Endothelial cell of umbilical vein (primary cell): ENCODE measurements at regions not wholly inside any gene's neighbourhood (a gene's known extent, or its start where the extent isn't known, plus 50 kb on each side); places are given as distances from the start of the nearest gene placed in this dataset.

Source experiments
- BruUV-seq: library from RNA; stranded (reverse); fragments of 400-500 nt; replicated peaks from 2 replicates; lab custom pipeline; 2021; lab: Mats Ljungman, UMichigan
- CTCF ChIA-PET: fragments of 300-600, 350-600 bp; sonication (Branson Sonifier 250); formaldehyde crosslinking; loops from one replicate; lab custom pipeline; 2021; ENCODE audit warnings: antibody characterized with exemption, inconsistent platforms; lab: Charles Lee
- POLR2A ChIA-PET: fragments of 300-600, 350-600 bp; sonication (Branson Sonifier 250); formaldehyde crosslinking; loops from one replicate; lab custom pipeline; 2021; ENCODE audit warnings: antibody characterized with exemption, inconsistent platforms; lab: Charles Lee
- DNase-seq: peaks from one replicate; pipeline ENCODE4 v3.0.0-alpha.2; 2011; ENCODE audit warnings: low read depth, low spot score
- FAIRE-seq: peaks from 2 replicates; lab custom pipeline; 2011; peaks lifted over from hg19 to GRCh38; lab: Jason Lieb, UNC
- H2AFZ ChIP-seq: 2 replicates; pipeline ENCODE4 v1.6.0; 2012; ENCODE audit warnings: low read depth, low read length, control low read depth, inconsistent platforms
- H3K27ac ChIP-seq: 2 replicates; pipeline ENCODE4 v1.5.1; 2011; ENCODE audit warnings: low read depth, mild to moderate bottlenecking, control low read depth, low read length, moderate library complexity; ENCODE audit not compliant: insufficient read depth
- H3K27me3 ChIP-seq, 2 experiments: 2 replicates each; pipeline versions ENCODE4 v1.6.0 to v1.6.1; 2011; ENCODE audit warnings: low read length in 2 of 2, mixed read lengths in 1 of 2; ENCODE audit not compliant: control insufficient read depth in 2 of 2, insufficient read depth in 2 of 2
- H3K36me3 ChIP-seq, 2 experiments: 2 replicates in 1 of 2; 3 replicates in 1 of 2; pipeline ENCODE4 v1.5.1; 2011; ENCODE audit warnings: low read length in 2 of 2, mild to moderate bottlenecking in 1 of 2, moderate library complexity in 1 of 2; ENCODE audit not compliant: control insufficient read depth in 2 of 2, insufficient read depth in 2 of 2; ENCODE audit errors: extremely low read depth in 1 of 2
- H3K4me1 ChIP-seq: 3 replicates; pipeline ENCODE4 v1.5.1; 2011; ENCODE audit warnings: mild to moderate bottlenecking, low read length; ENCODE audit not compliant: control insufficient read depth, insufficient read depth; ENCODE audit errors: extremely low read depth
- H3K4me2 ChIP-seq: 2 replicates; pipeline ENCODE4 v1.6.1; 2011; ENCODE audit warnings: low read length, control low read depth, mixed read lengths; ENCODE audit not compliant: insufficient read depth
- H3K4me3 ChIP-seq, 3 experiments: fragments of 200-600 bp in 1 of 3; sonication (generic), shearing (Covaris generic) in 1 of 3; replicated peaks in 1 of 3; 2 replicates each; pipeline ENCODE4 v1.5.1; 2011 to 2016; ENCODE audit warnings: control low read depth in 3 of 3, low read length in 3 of 3, mild to moderate bottlenecking in 2 of 3, inconsistent platforms in 1 of 3, low read depth in 1 of 3, moderate library complexity in 1 of 3; ENCODE audit not compliant: insufficient read depth in 1 of 3
- H3K79me2 ChIP-seq: 2 replicates; pipeline ENCODE4 v1.6.0; 2012; ENCODE audit warnings: low read length, inconsistent platforms; ENCODE audit not compliant: control insufficient read depth, insufficient read depth
- H3K9ac ChIP-seq: replicated peaks from 2 replicates; pipeline ENCODE3; 2011; ENCODE audit warnings: low read length, control low read depth; ENCODE audit not compliant: insufficient read depth; ENCODE audit errors: extremely low read depth
- H3K9me1 ChIP-seq: replicated peaks from 3 replicates; pipeline ENCODE4 v1.6.0; 2011; ENCODE audit warnings: mild to moderate bottlenecking, low read length; ENCODE audit not compliant: control insufficient read depth, insufficient read depth; ENCODE audit errors: extremely low read depth
- H3K9me3 ChIP-seq: replicated peaks from 2 replicates; pipeline ENCODE4 v1.5.1; 2012; ENCODE audit warnings: low read length, inconsistent platforms; ENCODE audit not compliant: control insufficient read depth, insufficient read depth
- H4K20me1 ChIP-seq: replicated peaks from 2 replicates; pipeline ENCODE3; 2011; ENCODE audit warnings: mild to moderate bottlenecking, low read length; ENCODE audit not compliant: control insufficient read depth, insufficient read depth; ENCODE audit errors: extremely low read depth
- EZH2 ChIP-seq: IDR thresholded peaks from 2 replicates; pipeline ENCODE4 v1.6.1; 2012; ENCODE audit warnings: borderline replicate concordance, low read depth, mild to moderate bottlenecking, moderate library complexity, low read length, inconsistent platforms; ENCODE audit not compliant: severe bottlenecking
- FOS ChIP-seq: IDR thresholded peaks from 2 replicates; pipeline ENCODE4 v1.6.1; 2011; ENCODE audit warnings: mild to moderate bottlenecking, low read length, moderate library complexity, borderline replicate concordance; ENCODE audit not compliant: insufficient read depth
- GATA2 ChIP-seq: IDR thresholded peaks from 2 replicates; pipeline ENCODE4 v1.7.0; 2011; ENCODE audit warnings: low read depth, mild to moderate bottlenecking, moderate library complexity, mixed read lengths, low read length; ENCODE audit not compliant: insufficient read length, insufficient read depth
- JUN ChIP-seq: IDR thresholded peaks from 2 replicates; pipeline ENCODE4 v1.6.1; 2011; ENCODE audit warnings: borderline replicate concordance, low read depth; ENCODE audit not compliant: insufficient read length, insufficient read depth
- MYC ChIP-seq: IDR thresholded peaks from one replicate; pipeline ENCODE4 v1.6.1; 2011; ENCODE audit warnings: mild to moderate bottlenecking, low read depth, low read length
- POLR2A ChIP-seq: IDR thresholded peaks from 2 replicates; pipeline ENCODE4 v1.6.1; 2012; ENCODE audit warnings: low read depth, mild to moderate bottlenecking, control low read depth, low read length
- POLR2AphosphoS5 ChIP-seq: IDR thresholded peaks from 2 replicates; pipeline ENCODE4 v1.6.1; 2012; ENCODE audit warnings: low read depth, mild to moderate bottlenecking, control low read depth, low read length, moderate library complexity; ENCODE audit not compliant: insufficient read depth
- dilution Hi-C: fragments of 300-500 bp; cut with MboI; formaldehyde crosslinking; loops from one replicate; pipeline ENCODE4 v1.15.0; 2019; ENCODE audit warnings: low sequenced_read_pairs; ENCODE audit not compliant: extremely low pct_ligation_motif_present
- intact Hi-C: fragments of 100-400 bp; cut with micrococcal nuclease; formaldehyde crosslinking; loops from one replicate; pipeline ENCODE4 v1.10.0; 2022
- TF ChIP-seq, protein P1 (sequence below), 2 donors: IDR thresholded peaks; 1 replicate in 1 of 2; 2 replicates in 1 of 2; pipeline ENCODE4 v1.5.1; 2011; ENCODE audit warnings: low read length in 2 of 2, mild to moderate bottlenecking in 2 of 2, moderate library complexity in 2 of 2, control low read depth in 1 of 2, inconsistent platforms in 1 of 2, low read depth in 1 of 2; ENCODE audit not compliant: insufficient read depth in 1 of 2; ENCODE audit errors: extremely low read depth in 1 of 2
- TF ChIP-seq, protein P2 (sequence below): IDR thresholded peaks from 2 replicates; pipeline ENCODE4 v1.6.1; 2011; ENCODE audit not compliant: insufficient read depth, insufficient read length

DNA sequence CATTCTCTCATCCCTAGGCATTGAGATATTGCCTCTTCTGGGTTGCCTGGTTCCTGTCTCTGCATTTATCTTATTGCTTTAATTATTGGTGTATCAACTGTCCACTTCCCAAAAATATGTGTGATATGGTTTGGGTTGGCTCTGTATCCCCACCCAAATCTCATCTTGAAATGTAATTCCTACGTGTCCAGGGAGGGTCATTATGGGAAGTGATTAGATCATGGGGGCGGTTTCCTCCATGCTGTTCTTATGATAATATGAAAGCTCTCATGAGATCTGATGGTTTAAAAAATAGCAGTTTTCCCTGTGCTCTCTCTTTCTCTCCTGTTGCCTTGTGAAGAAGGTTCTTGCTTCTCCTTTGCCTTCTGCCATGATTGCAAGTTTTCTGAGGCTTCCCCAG lies 308.3 kb upstream of the HS3ST1 start:
- no peaks in the 10 kb centered on the region for H4K20me1 ChIP-seq
- H3K4me2 ChIP-seq: no peak overlapping the region
- no TSS peak for BruUV-seq
- H3K4me1 ChIP-seq: peaks cover 27% of the 10 kb centered on the region
- H3K27ac ChIP-seq: no peak overlapping the region
- H2AFZ ChIP-seq: no peak overlapping the region
- no peaks in the 10 kb centered on the region for H3K9me1 ChIP-seq
- no peak overlapping the region for H3K9ac ChIP-seq
- H3K79me2 ChIP-seq: no peaks in the 10 kb centered on the region
- intact Hi-C loops: no loop called here
- dilution Hi-C loops: loop anchor here (25.0 kb wide), 1 partner anchor 1125 kb away; no protein-coding TSS in a partner anchor
- H3K4me3 ChIP-seq: no peak overlapping the region
- FAIRE-seq (no peak), DNase-seq (no peak)
- no peaks in the 10 kb centered on the region for H3K9me3 ChIP-seq
- no peaks in the 10 kb centered on the region for H3K27me3 ChIP-seq
- TF ChIP-seq POLR2AphosphoS5 (no peak), EZH2 (no peak), GATA2 (no peak), FOS (no peak), POLR2A (no peak), JUN (no peak), MYC (no peak)
- TF ChIP-seq, protein P1, sequence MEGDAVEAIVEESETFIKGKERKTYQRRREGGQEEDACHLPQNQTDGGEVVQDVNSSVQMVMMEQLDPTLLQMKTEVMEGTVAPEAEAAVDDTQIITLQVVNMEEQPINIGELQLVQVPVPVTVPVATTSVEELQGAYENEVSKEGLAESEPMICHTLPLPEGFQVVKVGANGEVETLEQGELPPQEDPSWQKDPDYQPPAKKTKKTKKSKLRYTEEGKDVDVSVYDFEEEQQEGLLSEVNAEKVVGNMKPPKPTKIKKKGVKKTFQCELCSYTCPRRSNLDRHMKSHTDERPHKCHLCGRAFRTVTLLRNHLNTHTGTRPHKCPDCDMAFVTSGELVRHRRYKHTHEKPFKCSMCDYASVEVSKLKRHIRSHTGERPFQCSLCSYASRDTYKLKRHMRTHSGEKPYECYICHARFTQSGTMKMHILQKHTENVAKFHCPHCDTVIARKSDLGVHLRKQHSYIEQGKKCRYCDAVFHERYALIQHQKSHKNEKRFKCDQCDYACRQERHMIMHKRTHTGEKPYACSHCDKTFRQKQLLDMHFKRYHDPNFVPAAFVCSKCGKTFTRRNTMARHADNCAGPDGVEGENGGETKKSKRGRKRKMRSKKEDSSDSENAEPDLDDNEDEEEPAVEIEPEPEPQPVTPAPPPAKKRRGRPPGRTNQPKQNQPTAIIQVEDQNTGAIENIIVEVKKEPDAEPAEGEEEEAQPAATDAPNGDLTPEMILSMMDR (IDR thresholded peaks at IDR 0.05; ENCODE audit: extremely low read depth in 1 of 2, insufficient read depth in 1 of 2, low read depth in 1 of 2, low read length in 2 of 2): no peak
- TF ChIP-seq, protein P2, sequence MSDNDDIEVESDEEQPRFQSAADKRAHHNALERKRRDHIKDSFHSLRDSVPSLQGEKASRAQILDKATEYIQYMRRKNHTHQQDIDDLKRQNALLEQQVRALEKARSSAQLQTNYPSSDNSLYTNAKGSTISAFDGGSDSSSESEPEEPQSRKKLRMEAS: no peak
- POLR2A ChIA-PET: no interaction called here
- CTCF ChIA-PET: interaction anchor here (0.9 to 2.0 kb wide), 3 partner anchors 11 to 217 kb away, joined by 3 to 5 read pairs (median 3); no protein-coding TSS in a partner anchor
- H3K36me3 ChIP-seq: no peaks in the 10 kb centered on the region
